ENCODE measurements at regions not wholly inside any gene's neighbourhood (a gene's known extent, or its start where the extent isn't known, plus 50 kb on each side); places are given as distances from the start of the nearest gene placed in this dataset.

GRCh38 chr7:19317461-19317860, 172.2 kb upstream of the FERD3L start (continued):
- TF ChIP-seq USF2 (IDR thresholded peaks at IDR 0.05; ENCODE audit: low read length) (no peak), RXRA (IDR thresholded peaks at IDR 0.05; ENCODE audit: insufficient read depth, low read depth, low read length) (no peak), ATF2 (IDR thresholded peaks at IDR 0.05; ENCODE audit: low read length) (no peak)

Measured in H1 (cell line).